ENCODE measurements at regions not wholly inside any gene's neighbourhood (a gene's known extent, or its start where the extent isn't known, plus 50 kb on each side); places are given as distances from the start of the nearest gene placed in this dataset.

DNA sequence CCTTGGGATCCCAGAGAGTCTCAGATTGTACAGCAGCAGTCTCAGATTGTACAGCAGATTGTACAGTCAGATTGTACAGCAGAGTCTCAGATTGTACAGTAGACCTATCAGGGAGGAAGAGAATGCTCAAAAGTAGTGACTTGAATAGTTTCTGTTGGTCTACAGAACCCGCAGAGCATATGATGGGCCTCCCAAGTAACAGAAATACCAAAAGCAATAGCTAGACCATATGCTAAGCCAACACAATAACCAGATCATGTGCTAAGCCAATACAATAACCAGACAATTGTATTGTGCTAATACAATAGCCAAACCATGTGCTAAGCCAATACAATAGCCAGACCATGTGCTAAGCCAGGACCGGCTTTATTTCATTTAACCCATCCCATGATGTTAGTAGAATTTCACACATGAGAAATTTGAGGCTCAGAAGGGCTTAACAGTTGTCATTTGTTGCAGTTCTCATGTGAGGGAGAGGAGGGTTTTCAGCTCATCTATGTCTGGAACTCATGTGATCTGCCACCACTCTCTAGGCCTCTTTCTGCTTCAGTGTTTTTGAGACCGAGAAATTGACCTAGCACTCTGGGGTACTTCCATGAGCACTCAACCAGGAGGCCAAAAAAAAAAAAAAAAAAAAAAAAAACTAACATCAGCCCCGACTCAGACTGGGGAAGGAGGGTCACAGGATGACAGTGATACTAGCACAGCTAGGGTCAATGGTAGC is 144.0 kb downstream of the SOX9 start:
- H3K4me3 ChIP-seq (ENCODE audit: low read length) = no peak overlapping the region
- DNase-seq (ENCODE audit: low read depth) = no peak
- no peak for TF ChIP-seq CTCF (conservative IDR thresholded peaks at IDR 0.05; ENCODE audit: low read depth, low read length)

DNA sequence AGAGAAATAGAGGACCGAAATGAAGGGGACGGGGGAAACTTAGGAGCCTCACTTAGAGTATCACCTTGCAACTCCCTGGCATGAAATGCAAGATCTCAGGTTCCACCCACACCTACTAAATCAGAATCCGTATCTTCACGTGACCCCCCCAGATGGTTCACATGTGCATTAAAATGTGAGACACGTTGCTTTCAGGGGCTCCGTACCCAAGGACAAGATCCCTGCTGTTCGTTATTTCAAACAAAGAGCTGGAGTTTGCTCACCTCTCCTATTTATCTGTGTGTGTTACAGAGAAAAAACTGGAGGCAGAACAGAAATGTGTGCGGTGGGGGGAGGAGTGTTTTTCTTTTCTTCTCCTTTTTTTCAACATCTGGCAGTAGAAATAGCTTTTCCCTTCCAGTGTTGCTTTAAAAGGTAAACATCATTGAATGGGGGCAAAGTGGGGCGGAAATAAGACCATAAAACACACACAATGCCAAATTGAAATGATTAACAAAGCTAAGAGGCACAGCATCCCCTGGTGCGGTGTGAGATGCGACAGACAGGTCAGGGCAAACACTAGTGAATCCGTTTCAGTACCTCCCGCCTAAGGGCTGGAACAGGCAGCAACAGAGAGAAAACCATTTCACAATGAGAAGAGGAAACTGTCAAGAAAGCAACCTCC is 145.4 kb downstream of the SOX9 start:
- no peak for DNase-seq (ENCODE audit: low read depth)
- H3K4me3 ChIP-seq (ENCODE audit: low read length) = no peak overlapping the region
- TF ChIP-seq CTCF (conservative IDR thresholded peaks at IDR 0.05; ENCODE audit: low read depth, low read length) = no peak

GRCh38 chr17:72267601-72268000 is 146.8 kb downstream of the SOX9 start:
- no peak for DNase-seq (ENCODE audit: low read depth)
- H3K4me3 ChIP-seq (ENCODE audit: low read length) = no peak overlapping the region
- TF ChIP-seq CTCF (conservative IDR thresholded peaks at IDR 0.05; ENCODE audit: low read depth, low read length) = no peak

- TF ChIP-seq CTCF (conservative IDR thresholded peaks at IDR 0.05; ENCODE audit: low read depth, low read length) = no peak
- no peak for DNase-seq (ENCODE audit: low read depth)
- H3K4me3 ChIP-seq (ENCODE audit: low read length) = no peak overlapping the region
Observed at GRCh38 chr17:72268431-72268830, 147.6 kb downstream of the SOX9 start.

DNA sequence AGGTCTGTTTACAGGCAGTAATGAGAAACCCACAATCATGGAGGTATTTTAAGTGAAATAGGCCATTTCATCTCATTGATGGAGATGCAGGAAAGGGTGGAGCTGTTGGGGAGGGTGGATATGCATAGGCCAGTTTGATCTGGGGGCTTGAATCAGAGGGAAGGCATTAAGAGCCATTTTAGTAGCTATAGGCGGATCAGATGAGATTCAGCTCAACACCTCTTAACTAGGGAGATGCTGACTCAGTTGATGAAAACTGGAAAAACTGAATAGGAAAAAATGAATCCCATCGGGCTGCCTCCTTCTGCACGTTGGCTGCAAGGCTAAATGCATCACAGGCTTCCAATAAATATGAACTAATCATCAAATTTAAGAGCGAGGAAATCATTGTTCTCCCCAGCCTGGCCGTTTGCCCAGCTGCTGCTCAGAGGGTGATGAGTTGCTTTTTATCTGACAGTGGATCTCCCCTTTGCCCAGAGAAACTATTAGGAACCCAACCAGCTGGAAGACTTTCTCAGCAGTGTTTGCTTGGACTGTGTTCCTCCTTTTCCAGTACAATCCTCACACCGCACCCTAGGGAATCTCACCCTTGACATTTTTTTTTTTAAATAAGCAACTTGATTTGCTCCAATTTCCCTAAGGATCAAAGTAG is 149.6 kb downstream of the SOX9 start:
- no peak for DNase-seq (ENCODE audit: low read depth)
- H3K4me3 ChIP-seq (ENCODE audit: low read length) = no peak overlapping the region
- no peak for TF ChIP-seq CTCF (conservative IDR thresholded peaks at IDR 0.05; ENCODE audit: low read depth, low read length)

- no peak for TF ChIP-seq CTCF (conservative IDR thresholded peaks at IDR 0.05; ENCODE audit: low read depth, low read length)
Observed at GRCh38 chr17:72271603-72272002, 150.8 kb downstream of the SOX9 start.

More at GRCh38 chr17:72271603-72272002, 150.8 kb downstream of the SOX9 start:
- H3K4me3 ChIP-seq (ENCODE audit: low read length) = no peak overlapping the region
- DNase-seq (ENCODE audit: low read depth) = no peak
